D721Med (cell line): ENCODE measurements at regions not wholly inside any gene's neighbourhood (a gene's known extent, or its start where the extent isn't known, plus 50 kb on each side); places are given as distances from the start of the nearest gene placed in this dataset.
A peak's percentile ranks its signal among the peaks of the same experiment; 100 is the strongest.

Experiments
- DNase-seq: peaks from one replicate; pipeline ENCODE4 v3.0.0; 2011; ENCODE audit warnings: low spot score; ENCODE audit not compliant: insufficient read length
- FAIRE-seq: peaks from 2 replicates; lab custom pipeline; 2011; peaks lifted over from hg19 to GRCh38; lab: Jason Lieb, UNC
- TF ChIP-seq, protein P1 (sequence below): IDR thresholded peaks from 2 replicates; pipeline ENCODE4 v1.5.1; 2012; ENCODE audit warnings: mild to moderate bottlenecking, control low read depth; ENCODE audit not compliant: insufficient read depth; ENCODE audit errors: missing control alignments

DNA sequence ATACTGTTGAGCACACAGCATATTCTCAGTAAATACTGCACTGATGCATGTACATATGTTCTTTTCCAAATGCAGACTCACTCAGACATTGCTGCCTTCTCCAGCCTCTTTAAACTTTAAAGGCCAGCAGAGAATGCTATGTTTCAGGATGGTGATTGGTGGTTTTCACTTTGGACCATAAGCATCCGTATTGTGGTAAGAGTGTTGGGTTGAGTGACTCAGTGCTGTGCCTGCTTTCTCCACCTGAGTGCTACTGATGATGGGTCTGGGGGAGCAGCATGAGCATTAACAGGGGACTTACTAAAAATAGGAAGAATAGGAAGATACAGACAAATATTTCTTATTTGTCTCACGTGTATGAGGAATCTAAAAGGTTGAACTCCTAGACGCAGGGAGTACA is 56.3 kb upstream of the ZNF92 start:
- no peak for DNase-seq
- FAIRE-seq: no peak
- TF ChIP-seq, protein P1, sequence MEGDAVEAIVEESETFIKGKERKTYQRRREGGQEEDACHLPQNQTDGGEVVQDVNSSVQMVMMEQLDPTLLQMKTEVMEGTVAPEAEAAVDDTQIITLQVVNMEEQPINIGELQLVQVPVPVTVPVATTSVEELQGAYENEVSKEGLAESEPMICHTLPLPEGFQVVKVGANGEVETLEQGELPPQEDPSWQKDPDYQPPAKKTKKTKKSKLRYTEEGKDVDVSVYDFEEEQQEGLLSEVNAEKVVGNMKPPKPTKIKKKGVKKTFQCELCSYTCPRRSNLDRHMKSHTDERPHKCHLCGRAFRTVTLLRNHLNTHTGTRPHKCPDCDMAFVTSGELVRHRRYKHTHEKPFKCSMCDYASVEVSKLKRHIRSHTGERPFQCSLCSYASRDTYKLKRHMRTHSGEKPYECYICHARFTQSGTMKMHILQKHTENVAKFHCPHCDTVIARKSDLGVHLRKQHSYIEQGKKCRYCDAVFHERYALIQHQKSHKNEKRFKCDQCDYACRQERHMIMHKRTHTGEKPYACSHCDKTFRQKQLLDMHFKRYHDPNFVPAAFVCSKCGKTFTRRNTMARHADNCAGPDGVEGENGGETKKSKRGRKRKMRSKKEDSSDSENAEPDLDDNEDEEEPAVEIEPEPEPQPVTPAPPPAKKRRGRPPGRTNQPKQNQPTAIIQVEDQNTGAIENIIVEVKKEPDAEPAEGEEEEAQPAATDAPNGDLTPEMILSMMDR: no peak

DNA sequence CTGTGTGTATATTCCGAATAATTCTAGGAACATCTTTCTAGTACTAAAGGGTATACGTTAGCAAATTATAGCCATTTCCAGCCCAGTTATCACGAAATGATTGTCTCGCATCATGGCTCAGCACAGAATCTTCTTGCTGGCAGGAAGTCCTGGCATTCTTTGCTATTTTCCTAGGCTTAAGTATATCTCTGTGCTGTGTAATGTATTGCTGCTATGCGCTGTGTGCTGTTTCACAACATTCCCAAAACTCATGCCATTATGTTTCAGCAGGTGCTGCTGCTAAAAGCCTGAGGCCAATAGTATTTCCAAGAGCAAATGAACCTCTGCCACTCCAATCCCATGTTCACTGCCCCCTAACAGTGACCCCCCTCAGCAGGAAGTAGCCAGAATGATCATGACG is 62.9 kb upstream of the ZNF92 start:
- TF ChIP-seq, protein P1: no peak
- DNase-seq: no peak
- FAIRE-seq: no peak

DNA sequence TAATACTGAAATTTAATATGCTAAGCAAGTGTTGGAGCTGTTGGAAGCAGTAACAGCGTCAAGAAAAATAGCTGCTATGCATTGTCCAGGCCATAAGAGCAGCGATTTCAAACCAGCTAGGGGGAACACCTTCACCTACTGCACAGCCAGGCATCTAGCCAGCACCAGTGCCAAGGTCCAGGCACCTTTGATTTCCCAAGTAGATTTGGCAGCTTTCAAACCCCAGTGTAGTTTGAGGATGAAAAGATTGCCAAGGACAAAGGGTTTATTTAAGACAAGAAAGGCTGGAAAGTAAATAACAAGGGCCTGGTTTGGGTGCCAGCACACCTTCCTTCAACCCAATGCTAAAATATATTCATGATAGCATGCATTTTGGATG is 65.4 kb upstream of the ZNF92 start:
- TF ChIP-seq, protein P1: no peak
- no peak for FAIRE-seq
- no peak for DNase-seq

DNA sequence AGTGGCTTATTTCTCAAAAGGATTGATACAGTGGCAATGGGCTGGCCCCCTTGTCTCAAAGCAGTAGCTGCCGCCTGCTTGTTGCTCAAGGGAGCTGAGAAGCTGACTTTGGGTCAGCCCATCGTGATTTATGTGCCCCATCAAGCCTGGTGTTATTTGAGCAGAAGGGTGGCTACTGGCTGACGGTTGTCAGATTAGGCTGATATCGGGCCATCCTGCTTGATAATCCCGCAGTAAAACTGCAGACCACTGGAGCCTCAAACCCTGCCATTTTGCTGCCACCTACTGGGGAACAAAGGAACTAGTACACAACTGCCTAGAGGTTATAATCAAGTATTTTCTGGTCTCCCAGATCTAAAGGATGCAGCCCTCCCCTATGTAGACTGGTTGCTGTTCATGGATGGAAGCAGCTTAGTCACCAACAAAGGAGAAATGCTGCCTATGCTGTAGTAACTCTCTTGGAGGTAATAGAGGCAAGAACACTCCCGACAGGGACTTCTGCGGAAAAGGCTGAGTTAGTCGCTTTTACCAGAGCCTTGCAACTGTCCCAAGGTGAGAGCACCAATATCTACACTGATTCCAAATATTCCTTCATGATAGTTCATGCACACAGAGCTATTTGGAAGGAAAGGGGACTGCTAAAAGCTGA is 65.9 kb upstream of the ZNF92 start:
- DNase-seq (peak; percentile 38), FAIRE-seq (peak; percentile 81)
- TF ChIP-seq, protein P1: peak; percentile 96

DNA sequence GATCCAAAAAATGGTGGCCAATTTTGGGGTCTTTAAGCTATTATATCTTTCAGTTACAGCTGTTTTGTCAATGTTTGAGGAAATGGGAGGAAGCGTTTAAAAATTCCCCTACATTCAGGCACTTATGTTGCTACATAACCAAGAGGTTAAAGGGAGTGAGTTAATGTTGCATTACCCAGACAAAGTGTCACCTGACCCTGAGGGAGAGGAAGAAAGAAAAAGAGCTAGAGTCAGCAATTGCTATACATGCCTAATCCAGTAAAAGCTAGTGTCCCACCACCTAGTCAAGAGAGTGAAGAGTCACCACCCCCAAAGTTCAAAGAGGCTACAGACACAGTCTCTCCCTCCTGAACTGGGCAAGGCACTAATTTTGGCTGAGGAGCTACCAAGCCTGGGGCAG is 69.5 kb upstream of the ZNF92 start:
- TF ChIP-seq, protein P1: no peak
- no peak for DNase-seq
- FAIRE-seq: no peak

DNA sequence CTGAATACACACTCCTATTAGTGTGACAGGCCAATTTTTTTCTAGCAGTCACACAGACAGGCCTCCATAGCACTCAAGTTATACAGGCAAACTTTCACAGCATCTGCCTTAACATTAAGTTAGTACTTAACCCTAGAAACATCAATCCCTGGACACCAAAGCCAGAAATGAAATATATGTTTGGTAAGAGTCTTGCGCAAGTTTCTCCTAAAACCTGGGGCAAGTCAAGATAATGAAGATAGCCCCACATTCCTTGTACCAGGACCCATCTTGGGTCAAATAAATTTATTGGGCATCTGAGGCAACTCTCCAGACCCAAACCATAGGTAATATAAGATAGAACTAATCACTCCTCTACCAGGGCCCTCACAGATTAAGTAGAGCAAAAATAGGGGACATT is 70.8 kb upstream of the ZNF92 start:
- DNase-seq (no peak), FAIRE-seq (no peak)
- TF ChIP-seq, protein P1: no peak

DNA sequence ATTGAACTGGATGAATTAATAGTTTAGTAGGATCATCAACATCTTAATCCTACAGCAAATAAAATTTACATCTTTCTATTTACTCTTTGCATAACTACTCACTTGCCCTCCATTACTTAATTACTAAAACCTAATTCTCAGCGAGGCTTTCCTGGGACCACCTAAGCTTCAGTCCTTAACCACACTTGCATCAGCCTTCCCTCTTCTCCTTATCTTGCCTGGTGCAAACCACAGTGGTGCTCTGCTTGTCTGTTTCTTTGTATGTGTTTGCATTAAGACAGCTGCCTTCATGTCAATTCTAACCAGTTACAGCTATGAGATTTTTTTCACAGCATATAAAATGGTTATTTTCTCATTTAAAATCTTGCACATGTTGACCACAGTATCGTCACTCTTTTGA is 72.6 kb upstream of the ZNF92 start:
- no peak for DNase-seq
- TF ChIP-seq, protein P1: no peak
- FAIRE-seq: peak; percentile 48
